GM12891 (cell line): ENCODE measurements at regions not wholly inside any gene's neighbourhood (a gene's known extent, or its start where the extent isn't known, plus 50 kb on each side); places are given as distances from the start of the nearest gene placed in this dataset.

Experiments used
- PAX5 ChIP-seq: IDR thresholded peaks from 2 replicates; pipeline ENCODE4 v1.6.1; 2011; ENCODE audit warnings: low read length, moderate library complexity, mild to moderate bottlenecking; ENCODE audit not compliant: insufficient read depth, severe bottlenecking
- POLR2A ChIP-seq: IDR thresholded peaks from 2 replicates; pipeline ENCODE4 v1.6.1; 2011; ENCODE audit warnings: low read depth, low read length, control low read depth
- POLR2AphosphoS5 ChIP-seq: IDR thresholded peaks from 2 replicates; pipeline ENCODE4 v1.6.1; 2011; ENCODE audit warnings: low read depth, low read length, control low read depth
- POU2F2 ChIP-seq: IDR thresholded peaks from 2 replicates; pipeline ENCODE4 v1.6.1; 2011; ENCODE audit warnings: low read depth, mild to moderate bottlenecking, control low read depth, low read length, moderate library complexity
- SPI1 ChIP-seq: IDR thresholded peaks from 2 replicates; pipeline ENCODE4 v1.6.1; 2011; ENCODE audit warnings: low read depth, low read length, control low read depth
- TAF1 ChIP-seq: IDR thresholded peaks from 2 replicates; pipeline ENCODE4 v1.6.1; 2011; ENCODE audit warnings: low read depth, low read length, control low read depth

GRCh38 chr14:71648725-71649124, 283.5 kb upstream of the RGS6 start:
- TF ChIP-seq POLR2A: no peak
- no peak for TF ChIP-seq TAF1
- TF ChIP-seq SPI1: no peak
- no peak for TF ChIP-seq POLR2AphosphoS5
- no peak for TF ChIP-seq POU2F2
- no peak for TF ChIP-seq PAX5
